ENCODE measurements at regions not wholly inside any gene's neighbourhood (a gene's known extent, or its start where the extent isn't known, plus 50 kb on each side); places are given as distances from the start of the nearest gene placed in this dataset.

GRCh38 chr6:27106382-27106781 lies 141.1 kb upstream of the PRSS16 start:
- TF ChIP-seq CTCF (IDR thresholded peaks at IDR 0.05) (no peak), POLR2A (IDR thresholded peaks at IDR 0.05) (no peak)

All from thyroid gland (tissue), 4 donors.